B cell (primary cell): ENCODE measurements at regions not wholly inside any gene's neighbourhood (a gene's known extent, or its start where the extent isn't known, plus 50 kb on each side); places are given as distances from the start of the nearest gene placed in this dataset.

Experiments
- CTCF ChIP-seq: fragments of 200-600 bp; IDR thresholded peaks from one replicate; pipeline ENCODE4 v1.8.0; 2022; ENCODE audit warnings: antibody characterized with exemption, mild to moderate bottlenecking
- EZH2 ChIP-seq: IDR thresholded peaks from 2 replicates; pipeline ENCODE4 v1.6.1; 2012; ENCODE audit warnings: borderline replicate concordance, low read depth, mild to moderate bottlenecking, moderate library complexity, low read length; ENCODE audit not compliant: insufficient read depth, poor library complexity, severe bottlenecking

GRCh38 chr20:6341491-6341890, 218.7 kb upstream of the FERMT1 start:
- no peak for TF ChIP-seq CTCF
- TF ChIP-seq EZH2 = no peak
